ENCODE measurements at regions not wholly inside any gene's neighbourhood (a gene's known extent, or its start where the extent isn't known, plus 50 kb on each side); places are given as distances from the start of the nearest gene placed in this dataset.
"Not testable (repeated sequence)": the region's sequence is repeated elsewhere in the genome, so short reads cannot be mapped to it uniquely, and the experiment has no call there.

- in situ Hi-C loops (cut with MboI; ENCODE audit: low pct_unique_long_range_greater_than_20kb, low sequenced_read_pairs): no loop called here
- DNase-seq: no peak
Observed at GRCh38 chr6:119446609-119447008, 97.0 kb upstream of the MAN1A1 start.

- DNase-seq: no peak
- in situ Hi-C loops (cut with MboI; ENCODE audit: low pct_unique_long_range_greater_than_20kb, low sequenced_read_pairs): no loop called here
Observed at GRCh38 chr6:119446115-119446554, 96.6 kb upstream of the MAN1A1 start.

DNA sequence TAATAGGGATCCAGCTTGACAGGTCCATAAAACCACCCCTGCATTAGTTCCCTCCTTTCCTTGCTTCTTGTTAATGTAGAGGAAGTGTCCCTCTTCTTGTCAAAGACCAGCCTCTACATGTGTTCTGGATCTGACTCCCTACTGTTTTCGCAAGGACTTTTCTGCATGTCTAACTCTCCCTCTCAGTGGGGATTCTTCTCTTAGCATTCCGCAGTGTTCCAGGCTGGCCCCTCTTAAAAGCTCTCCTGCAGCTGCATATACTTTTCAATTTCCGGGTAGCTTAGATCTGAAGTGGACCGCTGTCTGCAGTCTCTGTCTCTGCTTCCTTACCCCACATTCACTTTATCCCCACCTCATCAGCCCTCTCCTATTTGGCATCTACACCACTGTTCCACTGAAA, 96.1 kb upstream of the MAN1A1 start:
- no peak for DNase-seq
- in situ Hi-C loops (cut with MboI; ENCODE audit: low pct_unique_long_range_greater_than_20kb, low sequenced_read_pairs): no loop called here

- peak; percentile 39 for DNase-seq
- in situ Hi-C loops (cut with MboI; ENCODE audit: low pct_unique_long_range_greater_than_20kb, low sequenced_read_pairs): no loop called here
Observed at GRCh38 chr6:119444642-119445557, 95.3 kb upstream of the MAN1A1 start.

DNA sequence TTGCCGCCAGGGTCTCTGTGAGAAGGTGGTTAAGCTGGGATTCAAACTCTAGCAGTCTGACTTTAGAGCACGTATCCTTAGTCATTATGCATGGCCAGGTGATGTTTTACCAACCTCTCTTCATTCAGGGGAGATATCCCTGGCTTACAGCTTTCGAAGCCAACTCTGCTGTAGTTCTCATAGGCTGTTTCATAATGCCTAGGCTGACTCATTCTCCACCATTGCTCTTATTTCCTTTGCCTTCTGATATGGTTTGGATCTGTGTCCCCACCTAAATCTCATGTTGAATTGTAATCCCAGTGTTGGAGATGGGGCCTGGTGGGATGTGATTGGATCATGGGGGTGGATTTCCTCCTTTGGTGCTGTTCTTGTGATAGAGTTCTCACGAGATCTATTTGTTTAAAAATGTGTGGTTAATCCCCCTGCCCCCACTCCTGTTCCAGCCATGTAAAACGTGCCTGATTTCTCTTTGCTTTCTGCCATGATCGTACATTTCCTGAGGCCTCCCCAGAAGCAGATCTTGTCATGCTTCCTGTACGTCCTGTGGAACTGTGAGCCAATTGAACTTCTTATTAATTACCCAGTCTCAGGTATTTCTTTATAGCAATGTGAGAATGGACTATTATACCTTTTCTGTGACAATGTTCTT, 94.6 kb upstream of the MAN1A1 start:
- in situ Hi-C loops (cut with MboI; ENCODE audit: low pct_unique_long_range_greater_than_20kb, low sequenced_read_pairs): no loop called here
- DNase-seq: peak; percentile 50

DNA sequence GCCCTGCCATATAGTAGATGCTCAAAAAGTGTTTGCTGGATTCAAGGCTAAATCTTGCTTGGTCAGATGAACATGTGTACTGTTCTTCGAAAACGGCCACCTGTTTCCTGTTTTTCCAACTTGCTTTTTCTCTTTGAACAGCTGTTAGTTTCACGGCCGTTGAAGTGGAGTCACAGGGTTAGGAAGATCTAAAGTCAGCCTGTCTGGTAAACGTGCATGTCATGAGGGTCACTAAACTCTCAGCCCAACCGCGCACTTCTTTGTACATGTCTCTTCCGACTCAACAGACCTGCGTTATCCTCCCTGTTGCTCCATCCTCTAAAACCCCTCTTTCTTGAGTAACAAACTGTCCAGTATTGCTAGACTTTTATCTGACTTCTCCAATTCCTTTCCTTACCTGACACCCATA, 93.2 kb upstream of the MAN1A1 start:
- peak; percentile 92 for DNase-seq
- in situ Hi-C loops (cut with MboI; ENCODE audit: low pct_unique_long_range_greater_than_20kb, low sequenced_read_pairs): no loop called here

- in situ Hi-C loops (cut with MboI; ENCODE audit: low pct_unique_long_range_greater_than_20kb, low sequenced_read_pairs): no loop called here
- no peak for DNase-seq
Observed at GRCh38 chr6:119440953-119441352, 91.4 kb upstream of the MAN1A1 start.

DNA sequence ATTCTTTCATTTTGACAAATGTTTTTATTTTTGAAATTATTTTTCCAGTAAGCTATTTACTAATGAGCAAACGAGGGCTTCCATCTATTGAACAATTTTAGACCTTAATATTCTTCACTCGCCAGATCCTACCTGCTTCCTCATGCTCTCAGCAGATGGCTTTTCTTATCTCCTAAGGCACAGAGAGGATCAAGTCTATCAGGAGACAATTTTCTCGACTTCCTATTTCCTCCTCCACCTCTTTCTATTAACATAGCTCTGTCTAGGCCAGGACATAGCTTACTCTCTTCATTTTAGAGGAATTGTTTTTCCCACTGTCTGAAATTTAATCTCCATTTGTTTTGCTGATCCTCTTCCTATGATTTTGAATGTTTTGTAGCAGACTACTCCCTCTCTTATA, 87.0 kb upstream of the MAN1A1 start:
- in situ Hi-C loops (cut with MboI; ENCODE audit: low pct_unique_long_range_greater_than_20kb, low sequenced_read_pairs): no loop called here
- DNase-seq: peak; percentile 62

DNA sequence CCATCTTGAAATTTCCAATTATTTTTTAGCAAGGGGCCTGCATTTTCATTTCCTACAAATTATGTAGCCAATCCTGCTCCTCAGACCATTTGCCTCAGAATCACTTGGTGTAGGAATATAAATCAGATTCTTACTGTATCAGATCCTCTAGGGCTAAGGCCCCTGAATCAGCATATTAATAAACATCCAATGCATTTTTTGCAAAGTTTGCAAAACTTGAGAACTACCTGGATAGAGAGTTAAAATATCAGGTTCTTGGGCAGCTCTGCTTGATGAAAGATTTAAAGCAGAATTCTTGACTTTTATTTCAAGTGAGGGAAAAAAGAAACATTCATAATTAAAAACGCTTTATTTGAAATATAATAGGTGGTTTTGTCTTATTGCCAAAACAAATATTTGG, 82.2 kb upstream of the MAN1A1 start:
- no peak for DNase-seq
- in situ Hi-C loops (cut with MboI; ENCODE audit: low pct_unique_long_range_greater_than_20kb, low sequenced_read_pairs): no loop called here

DNA sequence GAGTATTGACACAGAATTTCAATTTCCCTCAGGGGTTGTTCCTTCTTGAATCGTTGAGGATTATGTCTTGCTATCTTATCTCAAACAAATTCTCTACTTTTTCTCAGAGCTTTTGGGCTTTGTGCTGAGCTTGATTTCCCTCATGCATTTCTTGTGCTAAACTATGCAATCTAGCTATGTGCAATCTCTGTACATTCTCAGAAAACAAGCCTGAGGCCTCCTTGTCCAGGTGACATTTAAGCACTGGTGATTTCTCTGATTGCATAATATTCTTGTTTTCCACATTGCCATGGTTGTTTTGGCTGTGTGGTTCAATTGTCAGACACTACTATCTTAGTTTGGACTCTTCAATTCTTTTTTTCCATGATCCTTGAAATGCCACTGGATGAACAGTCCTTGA, 81.2 kb upstream of the MAN1A1 start:
- in situ Hi-C loops (cut with MboI; ENCODE audit: low pct_unique_long_range_greater_than_20kb, low sequenced_read_pairs): no loop called here
- no peak for DNase-seq

- in situ Hi-C loops (cut with MboI; ENCODE audit: low pct_unique_long_range_greater_than_20kb, low sequenced_read_pairs): no loop called here
Observed at GRCh38 chr6:119428633-119429032, 79.1 kb upstream of the MAN1A1 start.

DNA sequence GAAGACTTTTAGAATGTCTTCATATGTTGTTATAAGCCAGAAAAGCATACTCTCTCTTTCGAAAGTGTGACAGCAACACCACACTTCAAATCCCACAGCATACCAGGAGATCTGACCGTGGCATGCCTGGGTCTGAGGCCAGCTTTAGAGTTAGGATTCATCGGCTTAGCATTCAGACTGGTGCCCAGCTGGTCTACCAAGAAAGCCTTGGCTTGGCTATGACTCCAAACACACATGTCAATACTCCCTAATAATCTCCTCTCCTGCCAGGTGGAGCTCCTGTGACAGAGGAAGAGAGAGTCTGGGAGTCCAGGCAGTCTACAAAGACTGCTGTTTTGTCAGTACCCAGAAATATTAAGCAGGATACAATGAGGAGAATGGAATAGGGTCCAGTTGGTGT, 77.1 kb upstream of the MAN1A1 start:
- in situ Hi-C loops (cut with MboI; ENCODE audit: low pct_unique_long_range_greater_than_20kb, low sequenced_read_pairs): no loop called here
- no peak for DNase-seq

More at GRCh38 chr6:119428633-119429032, 79.1 kb upstream of the MAN1A1 start:
- DNase-seq: no peak

- no peak for DNase-seq
- in situ Hi-C loops (cut with MboI; ENCODE audit: low pct_unique_long_range_greater_than_20kb, low sequenced_read_pairs): no loop called here
Observed at GRCh38 chr6:119423996-119424395, 74.4 kb upstream of the MAN1A1 start.

DNA sequence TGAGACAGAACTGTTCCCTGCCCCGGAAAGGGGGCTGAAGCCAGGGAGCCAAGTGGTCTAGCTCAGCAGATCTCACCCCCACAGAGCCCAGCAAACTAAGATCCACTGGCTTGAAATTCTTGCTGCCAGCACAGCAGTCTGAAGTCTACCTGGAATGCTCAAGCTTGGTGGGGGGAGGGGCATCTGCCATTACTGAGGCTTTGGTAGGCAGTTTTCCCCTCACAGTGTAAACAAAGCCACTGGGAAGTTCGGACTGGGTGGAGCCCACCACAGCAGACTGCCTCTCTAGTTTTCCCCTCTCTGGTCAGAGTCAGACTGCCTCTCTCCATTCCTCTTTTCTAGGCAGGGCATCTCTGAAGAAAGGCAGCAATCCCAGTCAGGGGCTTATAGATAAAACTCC, 68.5 kb upstream of the MAN1A1 start:
- DNase-seq; in situ Hi-C loops (cut with MboI; ENCODE audit: low pct_unique_long_range_greater_than_20kb, low sequenced_read_pairs): not testable (repeated sequence)

DNA sequence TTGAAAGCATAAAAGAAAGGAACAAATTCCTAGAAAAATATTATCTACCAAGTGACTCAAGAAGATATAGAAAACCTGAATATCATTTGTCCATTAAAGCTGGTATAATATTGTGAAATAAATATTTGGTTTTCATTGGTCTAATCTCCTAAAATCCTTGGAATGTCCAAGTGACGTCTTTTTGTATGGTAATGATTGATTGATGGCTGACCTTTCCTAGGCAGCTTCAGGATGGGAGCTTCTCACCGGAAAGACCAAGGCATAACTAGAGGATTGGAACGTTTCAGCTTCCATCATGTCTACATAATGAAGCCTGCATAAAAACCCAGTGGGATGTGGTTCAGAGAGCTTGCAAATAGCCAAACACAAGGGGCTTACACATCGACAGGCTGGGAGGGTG, 57.6 kb upstream of the MAN1A1 start:
- DNase-seq: no peak
- in situ Hi-C loops (cut with MboI; ENCODE audit: low pct_unique_long_range_greater_than_20kb, low sequenced_read_pairs): no loop called here

- in situ Hi-C loops (cut with MboI; ENCODE audit: low pct_unique_long_range_greater_than_20kb, low sequenced_read_pairs); DNase-seq: not testable (repeated sequence)
Observed at GRCh38 chr6:119405114-119405513, 55.6 kb upstream of the MAN1A1 start.

All from KBM-7 (cell line).